COLO829 (cell line): ENCODE measurements at regions not wholly inside any gene's neighbourhood (a gene's known extent, or its start where the extent isn't known, plus 50 kb on each side); places are given as distances from the start of the nearest gene placed in this dataset.

ENCODE experiments used
- DNase-seq: peaks from one replicate; pipeline ENCODE4 v3.0.0; 2012; ENCODE audit warnings: low spot score

DNA sequence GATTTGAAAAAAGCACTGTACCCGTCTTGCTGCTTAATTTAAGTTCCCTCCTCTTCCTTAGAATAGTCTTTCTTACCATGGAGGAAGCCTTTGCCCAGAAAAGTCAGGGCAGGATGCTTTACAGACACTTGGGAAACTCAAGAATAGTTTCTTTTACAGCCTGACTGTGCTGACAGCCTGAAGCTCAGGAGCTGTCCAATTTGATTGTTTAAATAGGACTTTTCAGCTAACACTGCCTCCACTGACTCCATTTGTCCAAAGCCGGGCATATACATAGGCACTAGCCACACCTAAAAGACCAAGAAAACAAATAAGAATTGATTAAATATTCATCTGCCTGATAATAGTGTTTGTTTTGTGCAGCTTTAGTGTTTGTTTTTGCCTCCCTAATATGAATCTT lies 110.9 kb upstream of the L3MBTL4 start:
- no peak for DNase-seq

DNA sequence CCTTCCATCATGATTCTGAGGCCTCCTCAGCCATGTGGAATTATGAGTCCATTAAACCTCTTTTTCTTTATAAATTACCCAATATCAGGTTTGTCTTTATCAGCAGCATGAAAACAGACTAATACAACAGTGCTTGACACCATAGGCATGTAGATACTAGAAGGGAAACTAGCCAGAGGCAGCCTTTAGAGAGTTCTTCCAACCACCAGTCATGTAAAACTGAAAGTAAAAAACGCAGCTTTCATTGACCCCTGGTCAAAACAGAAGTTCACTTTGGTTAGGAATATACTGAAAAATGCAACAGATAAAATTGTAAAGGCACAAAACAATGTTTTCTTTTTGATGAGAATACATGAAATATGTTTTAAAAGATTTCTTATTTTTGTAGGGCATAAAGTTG lies 122.8 kb upstream of the L3MBTL4 start:
- no peak for DNase-seq

DNA sequence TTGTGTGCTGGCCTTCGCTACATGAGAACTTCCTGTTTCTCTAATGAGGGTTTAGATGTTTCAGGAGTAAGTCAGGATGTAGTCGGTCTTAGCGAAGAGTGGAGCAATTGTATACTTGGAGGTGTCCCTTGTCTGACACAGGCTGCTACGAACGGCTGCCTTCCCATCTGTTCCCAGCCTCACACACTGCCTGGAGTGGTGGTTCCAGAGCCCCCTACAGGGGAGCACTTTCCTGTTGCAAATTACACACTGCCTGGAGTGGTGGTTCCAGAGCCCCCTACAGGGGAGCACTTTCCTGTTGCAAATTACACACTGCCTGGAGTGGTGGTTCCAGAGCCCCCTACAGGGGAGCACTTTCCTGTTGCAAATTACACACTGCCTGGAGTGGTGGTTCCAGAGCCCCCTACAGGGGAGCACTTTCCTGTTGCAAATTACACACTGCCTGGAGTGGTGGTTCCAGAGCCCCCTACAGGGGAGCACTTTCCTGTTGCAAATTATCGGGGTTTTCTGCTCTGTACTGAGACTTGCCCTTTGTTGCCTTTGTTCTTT lies 126.5 kb upstream of the L3MBTL4 start:
- DNase-seq, result peak; percentile 86

DNA sequence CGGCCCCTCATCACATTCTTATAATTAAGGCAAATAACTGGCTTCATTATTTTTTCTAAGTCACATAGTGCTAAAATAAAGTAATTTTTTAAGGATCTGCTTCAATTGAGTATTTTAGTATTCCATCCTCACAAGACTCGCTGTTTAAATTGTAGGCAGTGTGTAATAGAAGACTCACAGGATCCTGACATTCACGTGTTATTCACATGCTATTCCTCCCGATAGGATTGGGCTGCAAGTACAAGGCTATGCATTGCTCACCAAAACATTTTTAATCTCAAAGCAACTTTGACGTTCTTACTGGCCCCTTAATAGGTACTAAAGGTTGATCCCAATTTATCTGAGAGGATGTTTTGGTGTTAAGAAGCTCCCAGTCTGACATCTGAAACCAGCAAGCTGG lies 127.6 kb upstream of the L3MBTL4 start:
- peak; percentile 28 for DNase-seq

DNA sequence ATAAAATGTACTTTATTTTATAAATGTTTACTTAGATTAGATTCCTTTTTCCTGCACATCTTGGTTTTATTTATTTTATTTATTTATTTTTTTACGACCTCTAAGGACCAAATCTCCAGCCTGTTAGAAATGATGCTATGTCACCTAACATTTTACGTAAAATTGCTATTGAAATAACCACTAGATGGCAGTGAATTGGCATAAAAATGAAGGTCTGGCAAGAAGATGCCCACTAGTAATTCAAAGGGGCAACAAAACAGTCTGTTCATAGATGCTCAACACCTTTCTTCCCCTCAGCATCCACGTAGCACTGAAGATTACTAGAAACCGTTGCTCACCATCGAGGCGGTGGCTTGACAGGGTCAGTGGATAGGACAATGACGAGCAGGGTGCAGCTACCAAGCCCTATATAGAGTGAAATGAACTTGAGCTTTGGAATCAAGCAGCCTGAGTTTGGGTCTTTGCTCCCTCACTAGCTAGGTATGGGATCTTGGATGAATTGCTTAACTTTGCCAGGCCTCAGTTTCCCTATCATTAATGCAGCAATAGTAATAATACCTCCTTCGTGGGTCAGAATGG lies 128.7 kb upstream of the L3MBTL4 start:
- DNase-seq, result peak; percentile 46

DNA sequence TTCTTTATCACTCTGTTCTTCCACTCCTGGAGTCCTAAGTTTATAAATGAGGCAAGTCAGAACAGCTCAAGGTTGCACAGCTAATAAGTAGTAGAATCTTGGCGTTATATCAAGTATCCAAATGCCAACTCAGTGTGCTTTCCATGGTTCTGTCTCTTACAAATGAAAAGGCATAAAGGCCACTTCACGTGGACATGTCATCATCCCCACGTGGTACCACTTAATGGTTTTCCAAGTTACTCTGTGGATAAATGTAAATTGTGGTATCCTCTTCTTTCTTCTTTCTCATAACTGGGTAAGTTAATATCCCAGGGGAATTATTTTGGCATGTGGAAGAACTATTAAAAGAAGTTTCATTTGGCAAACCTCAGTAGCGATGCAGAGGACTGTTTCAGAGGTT lies 131.5 kb upstream of the L3MBTL4 start:
- DNase-seq, result peak; percentile 6

DNA sequence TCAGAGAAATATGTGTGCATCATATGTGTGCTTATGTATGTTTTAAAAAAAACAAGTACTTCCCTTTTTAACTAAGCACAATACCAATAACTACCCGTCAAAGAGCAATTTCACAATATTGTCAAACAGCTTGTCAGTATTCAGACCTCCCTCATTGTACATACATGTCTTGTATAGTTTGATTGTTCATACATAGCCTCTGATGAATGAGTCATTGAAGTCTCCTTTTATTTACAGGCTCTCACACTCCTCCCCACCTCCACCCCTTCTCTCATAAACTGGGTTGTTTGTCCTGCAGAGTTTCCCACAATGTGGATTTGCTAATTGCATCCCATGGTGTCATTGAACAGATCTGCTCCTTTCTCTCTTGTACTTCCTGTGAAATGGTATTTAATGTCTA lies 132.8 kb upstream of the L3MBTL4 start:
- DNase-seq, result peak; percentile 75

DNA sequence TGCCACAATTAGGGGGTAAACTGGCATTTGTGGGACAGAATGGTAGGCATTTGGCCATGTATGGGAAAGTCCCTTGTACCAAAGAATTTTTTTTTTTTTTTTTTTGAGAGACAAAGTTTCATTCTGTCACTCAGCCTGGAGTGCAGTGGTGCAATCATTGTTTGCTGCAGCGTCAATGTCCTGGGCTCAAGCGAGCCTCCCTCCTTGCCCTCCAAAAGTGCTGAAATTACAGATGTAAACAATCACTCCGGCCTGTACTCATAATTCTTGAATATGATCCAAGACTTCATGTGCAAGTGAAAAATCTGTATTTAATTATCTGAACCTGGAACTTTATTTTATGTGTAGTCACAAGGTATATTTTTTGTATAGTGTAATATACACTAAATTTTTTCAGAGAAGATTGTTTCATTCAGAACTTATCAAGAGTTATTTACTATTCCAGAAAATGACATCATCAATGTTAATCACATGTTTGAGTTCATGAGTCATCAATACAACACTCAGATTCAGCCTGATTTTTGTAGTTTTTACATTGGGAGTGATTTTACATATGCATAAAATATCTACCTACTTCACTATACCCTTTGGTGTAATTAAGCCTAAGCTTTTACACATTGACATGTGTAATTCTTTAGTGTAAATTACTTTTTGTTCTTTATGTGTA lies 138.7 kb upstream of the L3MBTL4 start:
- no peak for DNase-seq

DNA sequence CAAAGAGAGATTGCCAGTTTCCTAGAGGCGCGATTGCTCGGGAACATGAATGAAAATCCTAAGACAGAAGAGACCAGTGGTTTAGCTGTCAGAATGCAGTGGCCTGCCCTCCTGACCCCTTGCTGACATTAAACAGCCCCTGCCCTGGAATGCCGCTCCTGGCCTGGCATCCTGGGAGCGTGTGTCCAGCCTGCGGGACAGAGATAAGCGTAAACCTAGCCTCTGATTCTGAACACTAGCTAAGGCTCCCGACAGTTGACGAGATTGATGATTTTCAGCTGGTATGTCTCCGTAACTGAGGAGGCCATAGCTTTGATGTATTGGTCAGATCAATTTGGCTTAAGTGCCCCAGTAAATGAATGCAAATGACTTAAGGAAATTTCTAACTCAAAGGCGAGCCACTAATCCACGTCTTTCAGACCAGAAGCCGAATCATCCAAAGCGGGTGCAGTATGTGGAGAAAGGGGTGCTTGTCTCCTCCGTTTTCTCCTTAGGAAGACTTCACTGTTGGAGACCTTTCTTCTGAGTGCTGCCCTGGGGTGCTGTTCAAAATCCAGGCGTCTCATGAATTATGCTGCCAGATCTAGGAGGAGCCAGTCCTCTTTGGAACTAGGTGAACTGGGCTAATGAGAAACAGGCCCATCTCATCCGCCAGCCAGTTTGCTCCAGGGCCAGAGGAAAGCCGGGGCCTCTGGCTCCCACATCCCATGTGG lies 142.5 kb upstream of the L3MBTL4 start:
- no peak for DNase-seq

DNA sequence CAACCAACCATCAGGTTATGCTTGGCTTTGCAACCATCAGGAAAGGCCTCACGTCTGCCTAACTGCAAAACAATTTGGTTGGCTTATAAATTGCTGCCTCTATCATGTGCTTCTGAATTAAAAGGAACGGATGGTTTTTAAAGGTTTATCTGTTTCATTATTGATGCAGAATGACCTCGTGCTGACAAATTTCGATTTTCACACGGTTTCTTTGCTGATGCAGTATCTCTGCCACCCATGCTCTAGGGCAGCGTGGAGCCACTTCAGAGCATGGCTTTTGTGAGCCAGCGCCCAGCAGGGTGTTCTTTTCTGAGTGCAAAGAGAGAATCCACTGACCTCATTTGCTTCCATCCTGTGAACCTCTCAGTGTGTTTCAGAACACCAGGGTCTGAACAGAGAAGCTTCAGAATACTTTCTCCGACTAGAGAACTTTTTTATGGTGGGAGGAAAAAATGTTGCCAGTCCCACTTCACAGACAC lies 143.1 kb upstream of the L3MBTL4 start:
- no peak for DNase-seq

DNA sequence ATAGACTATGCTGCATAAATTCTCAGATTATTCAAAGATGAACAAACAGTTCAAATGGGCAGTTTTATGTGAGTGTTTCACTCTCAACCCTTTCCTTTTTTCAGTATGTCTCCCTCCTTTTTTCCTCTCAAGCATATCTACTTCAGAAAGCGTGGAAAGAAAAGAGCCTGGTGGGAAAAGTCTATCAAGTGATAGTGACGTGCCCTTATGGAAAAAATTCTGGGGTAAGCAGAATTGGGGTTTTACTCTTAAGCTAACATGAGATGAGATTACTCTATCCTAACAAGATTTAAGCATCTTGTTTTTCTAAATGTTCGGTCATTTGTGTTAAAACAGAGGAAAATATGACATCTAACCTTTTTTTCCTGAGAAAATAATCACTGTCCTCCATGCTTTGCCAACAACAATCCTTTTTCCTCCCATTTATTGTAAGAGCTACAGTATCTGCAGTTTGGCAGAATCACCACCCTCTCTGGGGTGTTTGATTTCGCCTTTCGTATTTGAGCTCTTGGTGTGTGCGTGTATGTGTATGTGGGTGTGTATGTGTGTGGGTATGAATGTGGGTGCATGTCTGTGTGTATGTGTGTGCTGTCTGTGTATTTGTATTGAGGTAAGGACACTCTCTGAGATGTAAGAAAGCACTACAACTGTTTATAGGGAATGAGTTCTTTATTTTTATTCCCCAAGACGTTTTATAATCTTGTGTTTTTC lies 143.9 kb upstream of the L3MBTL4 start:
- no peak for DNase-seq

DNA sequence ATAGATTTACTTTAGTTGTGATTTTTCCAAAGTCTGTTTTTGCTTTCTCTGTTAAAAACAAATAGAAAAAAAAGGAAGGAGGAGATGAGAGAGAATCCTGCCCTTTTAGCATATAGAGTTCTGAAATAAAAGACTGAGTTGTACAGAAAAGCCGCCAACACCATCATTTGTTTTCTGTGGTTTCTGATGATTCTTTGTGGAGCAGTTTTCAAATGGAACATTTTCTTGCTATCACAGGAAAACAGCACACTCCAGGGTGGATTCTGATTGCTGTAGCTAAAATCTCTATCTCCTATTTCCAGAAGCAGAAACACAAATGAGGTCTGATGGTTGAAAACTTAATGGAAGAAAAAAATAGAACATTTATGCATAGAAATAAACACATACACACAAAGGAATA lies 144.6 kb upstream of the L3MBTL4 start:
- no peak for DNase-seq

DNA sequence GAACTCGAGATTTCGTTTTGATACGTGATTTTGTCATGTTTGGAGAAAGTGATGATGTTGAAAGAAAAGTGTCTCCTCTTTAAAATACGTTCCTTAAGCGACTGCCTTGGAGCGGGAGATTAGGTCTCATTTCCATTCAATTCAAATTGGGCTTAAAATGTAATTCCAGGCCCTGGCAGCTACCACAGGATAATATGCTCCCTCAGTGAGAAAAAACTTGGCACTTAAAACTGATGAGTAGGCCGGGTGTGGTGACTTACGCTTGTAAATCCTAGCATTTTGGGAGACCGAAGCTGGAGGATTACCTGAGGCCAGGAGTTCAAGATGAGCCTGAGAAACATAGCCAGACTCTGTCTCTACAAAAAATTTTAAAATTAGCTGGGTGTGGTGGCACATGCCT lies 146.3 kb upstream of the L3MBTL4 start:
- DNase-seq, result no peak

DNA sequence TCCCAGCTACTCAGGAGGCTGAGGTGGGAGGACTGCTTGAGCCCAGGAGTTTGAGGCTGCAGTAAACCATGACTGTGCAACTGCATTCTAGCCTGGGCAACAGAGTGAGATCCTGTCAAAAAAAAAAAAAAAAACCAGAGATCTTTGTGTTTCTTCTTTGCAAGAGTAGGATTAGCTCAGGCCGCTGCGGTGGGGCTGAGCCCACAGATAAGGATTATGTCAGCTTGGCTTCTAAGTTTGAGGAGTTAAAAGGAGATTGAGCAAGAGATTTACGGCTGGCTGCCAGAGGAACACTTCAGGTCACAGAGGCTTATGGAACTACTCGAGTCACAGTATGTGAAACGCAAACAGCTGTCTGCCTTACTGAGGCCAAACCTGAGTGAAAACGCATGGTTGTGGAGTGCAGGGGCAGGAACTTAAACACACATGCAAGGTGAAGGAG lies 146.7 kb upstream of the L3MBTL4 start:
- no peak for DNase-seq

DNA sequence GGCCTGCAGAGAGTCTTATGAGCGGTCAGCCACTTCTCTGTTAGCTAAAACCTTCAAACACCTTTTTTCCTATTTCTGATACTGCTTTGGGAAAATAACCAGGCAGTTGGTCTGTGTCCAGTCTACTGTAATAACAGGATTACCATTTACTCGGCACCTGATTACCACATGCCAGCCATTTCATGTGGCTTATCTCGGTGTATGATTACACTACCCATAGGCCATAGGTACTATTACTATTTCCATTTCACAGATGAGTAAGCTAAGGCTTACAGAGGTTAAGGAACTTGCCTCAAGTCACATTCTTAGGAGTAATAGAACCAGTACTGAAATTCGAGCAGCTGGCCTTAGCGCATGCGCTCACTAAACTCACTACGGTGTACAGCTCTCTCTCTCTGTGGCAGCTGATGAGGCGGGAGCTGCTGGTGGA lies 147.2 kb upstream of the L3MBTL4 start:
- no peak for DNase-seq

DNA sequence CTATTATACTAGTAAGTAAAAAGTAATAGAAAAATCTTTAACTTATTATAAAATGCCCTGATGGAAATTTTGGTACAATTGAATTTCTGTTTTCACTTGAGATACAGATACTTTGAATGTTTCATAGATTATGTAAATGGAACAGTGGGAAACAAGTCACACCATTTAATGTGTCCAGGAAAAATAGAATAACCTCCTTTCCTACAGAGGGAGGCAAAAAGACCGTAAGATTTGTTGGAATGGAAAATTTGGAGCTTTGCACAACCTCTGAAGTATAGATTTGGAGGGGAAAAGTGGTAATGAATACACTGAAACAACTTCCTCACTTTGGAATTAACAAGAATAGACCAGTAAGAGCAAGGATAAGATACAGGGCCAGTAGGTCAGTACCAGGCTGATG lies 149.2 kb upstream of the L3MBTL4 start:
- DNase-seq, result no peak

DNA sequence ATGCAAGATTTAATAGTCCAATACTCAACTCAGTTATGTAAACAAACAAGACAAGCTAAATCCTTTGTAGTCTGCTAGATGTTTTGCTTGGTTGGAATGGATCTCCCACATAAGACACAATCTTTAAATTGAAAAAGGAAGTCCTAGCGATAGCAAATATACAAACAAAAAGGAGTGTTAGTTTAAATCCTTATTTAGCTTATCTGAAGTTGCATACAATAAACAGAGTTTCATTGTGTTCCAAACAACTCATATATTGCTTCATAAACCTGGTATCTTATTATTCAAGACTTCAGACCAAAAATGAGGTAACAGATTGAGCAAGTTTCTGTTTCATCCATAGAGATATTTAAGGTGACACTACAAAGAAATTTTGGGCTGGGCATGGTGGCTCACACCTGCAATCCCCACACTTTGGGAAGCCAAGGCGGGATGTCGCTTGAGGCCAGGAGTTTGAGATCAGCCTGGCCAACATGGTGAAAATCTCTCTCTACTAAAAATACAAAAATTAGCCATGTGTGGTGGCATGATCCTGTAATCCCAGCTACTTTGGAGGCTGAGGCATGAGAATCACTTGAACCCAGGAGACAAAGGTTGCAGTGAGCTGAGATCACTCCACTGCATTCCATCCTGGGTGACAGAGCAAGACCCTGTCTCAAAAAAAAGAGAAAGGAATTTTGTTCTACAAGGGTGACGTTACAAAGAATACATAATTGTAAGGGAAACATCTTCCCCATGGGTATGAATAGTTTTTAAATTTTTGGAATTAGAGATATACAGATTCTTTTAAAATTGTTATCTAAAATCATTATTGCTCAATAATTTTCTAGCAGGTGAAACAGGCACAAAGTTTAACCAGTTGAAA lies 150.5 kb upstream of the L3MBTL4 start:
- no peak for DNase-seq

DNA sequence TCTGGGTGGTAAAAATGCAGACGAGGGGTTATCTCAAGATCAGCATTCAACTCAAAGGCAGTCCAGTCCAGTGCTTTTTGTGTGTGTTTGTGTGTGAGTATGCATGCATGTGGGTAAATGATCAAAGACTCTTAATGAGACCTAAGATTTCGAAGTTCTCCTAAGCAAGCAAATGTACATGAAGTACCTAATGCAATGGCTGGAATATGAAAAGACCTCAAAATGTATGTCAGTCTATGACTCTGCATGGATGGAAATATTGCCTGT lies 151.0 kb upstream of the L3MBTL4 start:
- DNase-seq, result no peak

DNA sequence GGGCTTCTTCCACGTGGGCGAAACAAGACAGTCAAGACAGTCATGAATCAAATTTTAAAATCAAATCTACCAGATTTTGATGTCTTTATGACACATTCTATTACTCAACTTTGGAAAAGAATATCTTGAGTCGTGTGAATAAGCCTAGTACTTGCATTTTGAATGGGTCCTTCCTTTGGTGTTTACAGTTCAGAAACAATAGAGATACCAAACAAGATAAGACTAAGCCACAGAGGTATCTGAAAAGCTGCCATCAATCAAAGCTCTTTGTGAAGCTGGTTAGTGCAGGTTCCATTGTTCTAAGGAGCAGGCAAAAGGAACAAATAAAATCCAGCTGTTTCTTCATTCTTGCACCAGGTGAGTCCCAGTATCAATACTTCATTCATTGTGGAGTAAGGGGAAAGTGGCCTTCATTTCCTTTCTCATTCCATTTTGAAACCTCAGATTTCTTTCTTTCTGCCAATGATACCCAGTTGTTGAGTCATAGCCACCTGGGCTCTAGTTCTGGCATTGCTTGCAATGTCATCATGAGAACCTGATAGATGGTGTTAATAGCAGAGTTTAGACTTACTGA lies 151.7 kb upstream of the L3MBTL4 start:
- no peak for DNase-seq

DNA sequence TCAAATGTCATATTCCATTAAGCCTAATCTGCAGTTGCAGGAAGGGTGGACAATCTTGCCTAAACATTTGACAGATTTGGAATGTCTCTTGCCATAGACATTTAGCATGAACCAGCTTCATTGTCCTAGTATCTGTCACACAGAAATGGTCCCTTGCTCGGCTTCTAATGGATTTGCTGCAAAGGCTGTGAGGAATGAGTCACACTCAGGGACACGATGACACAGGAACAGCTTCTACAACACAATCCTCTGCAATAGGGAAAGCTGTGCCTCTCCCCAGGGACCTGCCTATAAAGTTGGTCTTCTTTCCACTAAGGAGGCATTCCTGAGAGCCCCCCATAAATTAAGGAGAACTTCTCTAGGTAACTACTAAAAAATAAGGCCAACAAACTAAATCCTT lies 155.1 kb upstream of the L3MBTL4 start:
- no peak for DNase-seq

DNA sequence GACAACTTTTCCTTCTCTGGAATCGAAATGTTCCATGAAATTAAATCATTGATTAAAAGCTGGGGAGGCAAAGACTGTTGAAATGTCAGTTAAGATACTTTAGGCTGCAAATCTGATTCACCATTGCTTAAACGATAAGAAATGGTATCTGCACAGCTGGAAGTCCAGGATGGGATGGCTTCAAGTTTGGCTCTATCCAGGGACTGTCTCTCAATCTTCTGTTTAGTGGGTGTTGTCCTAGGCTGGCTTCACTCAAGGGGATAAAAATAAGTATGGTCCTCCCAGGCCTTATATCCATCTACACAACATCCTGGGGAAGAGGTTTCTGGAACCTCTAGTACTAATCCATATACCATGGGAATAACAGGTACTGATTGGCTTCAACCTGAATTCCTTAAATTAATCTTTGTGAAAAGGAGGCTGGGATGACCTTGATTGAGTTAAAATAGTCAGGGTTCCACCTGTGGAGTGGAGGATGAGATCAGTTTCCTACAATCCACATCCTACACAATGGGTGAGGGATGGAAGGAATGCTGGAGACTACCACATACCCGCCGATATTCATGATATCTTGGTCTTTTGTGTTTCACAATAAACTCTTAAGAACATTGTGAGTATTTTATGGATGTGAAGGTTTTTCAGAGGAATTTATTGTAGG lies 156.0 kb upstream of the L3MBTL4 start:
- DNase-seq, result no peak
